ENCODE measurements at regions not wholly inside any gene's neighbourhood (a gene's known extent, or its start where the extent isn't known, plus 50 kb on each side); places are given as distances from the start of the nearest gene placed in this dataset.

DNA sequence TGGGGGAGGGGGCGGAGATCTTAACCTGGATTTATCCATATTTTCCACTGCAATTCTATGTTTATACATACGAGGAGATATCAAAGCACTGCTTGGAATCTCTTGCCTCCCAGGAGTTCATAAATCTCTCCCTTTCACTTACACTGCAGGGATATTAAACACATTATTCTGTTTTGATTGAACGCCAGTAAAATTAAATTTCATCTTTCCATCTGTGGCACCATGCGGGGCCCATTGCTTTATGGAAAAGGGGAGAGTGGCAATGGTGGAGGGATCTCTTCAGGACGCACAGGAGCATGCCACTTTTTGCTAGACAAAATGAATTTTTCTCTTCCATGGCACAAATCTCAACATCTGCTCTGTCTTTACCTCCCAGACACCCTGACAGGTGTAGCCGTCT, 648.0 kb upstream of the PLXNA2 start:
- no peak for DNase-seq (ENCODE audit: low read depth in 1 of 2, low spot score in 1 of 2)

DNA sequence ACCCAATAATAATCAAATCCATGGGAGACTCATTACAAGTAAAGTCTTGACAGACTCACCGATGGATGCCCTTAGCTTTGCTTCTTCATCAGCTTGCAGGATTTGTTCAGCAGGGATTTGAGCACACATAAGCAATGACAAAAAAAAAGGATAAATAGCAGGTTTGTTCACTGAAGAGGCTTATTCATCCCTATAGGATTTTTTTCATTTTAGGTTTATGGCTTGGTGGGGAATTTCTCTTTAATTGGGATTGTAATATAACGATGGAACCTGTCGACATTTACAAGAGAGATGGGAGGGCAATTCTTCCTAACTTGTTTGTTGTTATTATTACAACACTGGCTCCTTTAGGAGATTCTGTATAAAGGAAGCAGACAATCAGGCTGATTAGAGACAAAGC, 649.1 kb upstream of the PLXNA2 start:
- DNase-seq (ENCODE audit: low read depth in 1 of 2, low spot score in 1 of 2): no peak

DNA sequence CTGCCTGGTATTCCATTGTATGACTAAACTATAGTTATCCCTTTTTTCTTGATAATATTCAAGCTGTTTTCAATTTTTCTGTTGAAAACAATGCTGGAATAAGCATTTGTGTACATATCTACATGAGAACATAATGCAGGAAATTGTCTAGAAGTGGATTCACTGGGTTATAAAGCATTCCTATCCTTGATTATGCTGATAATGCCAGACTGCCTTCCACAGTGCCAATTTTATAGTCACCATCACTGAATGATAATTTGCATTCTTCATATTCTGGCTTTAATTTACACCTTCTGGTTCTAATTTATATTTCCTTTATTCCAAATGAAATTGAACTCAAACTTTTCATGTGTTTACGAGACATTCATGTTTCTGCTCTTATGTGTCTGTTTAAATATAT, 651.0 kb upstream of the PLXNA2 start:
- no peak for DNase-seq (ENCODE audit: low read depth in 1 of 2, low spot score in 1 of 2)

DNA sequence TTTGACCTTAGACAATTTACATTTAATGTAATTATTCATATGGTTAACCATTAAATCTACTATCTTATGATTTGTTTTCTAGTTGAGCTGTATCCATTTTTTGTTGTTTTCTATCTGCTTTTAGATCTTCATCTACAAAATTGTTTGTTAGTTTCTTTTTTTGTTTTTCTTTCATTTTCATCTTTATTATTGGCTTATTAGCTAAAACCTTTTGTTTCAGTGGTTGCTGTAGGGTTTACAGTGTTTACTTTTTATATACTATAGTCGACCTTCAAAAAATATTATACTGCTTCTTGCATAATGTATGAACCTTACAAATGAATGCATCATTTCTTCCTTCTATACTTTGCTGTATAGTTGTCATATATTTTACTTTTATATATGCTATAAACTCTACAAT, 651.6 kb upstream of the PLXNA2 start:
- DNase-seq (ENCODE audit: low read depth in 1 of 2, low spot score in 1 of 2): no peak

DNA sequence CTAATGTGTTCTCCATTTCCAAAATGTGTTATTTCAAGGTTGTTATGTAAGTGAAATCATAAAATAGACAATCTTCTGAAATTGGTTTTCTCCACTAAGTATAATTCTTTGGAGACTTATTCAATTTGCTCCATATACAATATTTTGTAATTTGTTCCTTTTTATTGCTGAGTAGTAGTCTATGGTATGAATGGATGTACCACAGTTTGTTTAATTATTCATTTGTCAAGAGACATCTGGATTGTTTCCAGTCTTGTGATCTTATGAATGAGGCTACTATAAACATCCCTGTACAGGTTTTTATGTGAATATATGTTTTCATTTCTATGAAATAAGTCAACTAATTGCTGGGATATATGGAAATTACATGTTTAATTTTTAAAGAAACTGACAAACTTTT, 652.6 kb upstream of the PLXNA2 start:
- DNase-seq (ENCODE audit: low read depth in 1 of 2, low spot score in 1 of 2): no peak

DNA sequence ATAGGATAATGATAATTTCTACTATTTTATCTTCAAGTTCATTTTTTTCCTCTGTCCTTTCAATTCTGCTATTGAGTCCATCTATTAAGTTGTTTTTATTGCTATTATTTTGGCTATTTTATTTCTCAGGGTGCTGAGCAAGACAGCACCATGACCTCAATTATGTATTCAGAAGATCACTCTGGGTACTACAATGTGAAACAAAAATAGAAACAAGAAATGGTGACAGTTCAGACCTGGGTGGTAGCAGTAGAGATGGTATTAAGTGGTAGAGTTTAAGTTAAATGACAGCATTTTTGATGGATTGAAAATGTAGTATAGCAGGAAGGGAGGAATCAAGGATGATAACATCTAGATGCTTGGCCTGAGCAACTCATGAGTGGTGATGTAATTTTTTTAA, 655.3 kb upstream of the PLXNA2 start:
- no peak for DNase-seq (ENCODE audit: low read depth in 1 of 2, low spot score in 1 of 2)

DNA sequence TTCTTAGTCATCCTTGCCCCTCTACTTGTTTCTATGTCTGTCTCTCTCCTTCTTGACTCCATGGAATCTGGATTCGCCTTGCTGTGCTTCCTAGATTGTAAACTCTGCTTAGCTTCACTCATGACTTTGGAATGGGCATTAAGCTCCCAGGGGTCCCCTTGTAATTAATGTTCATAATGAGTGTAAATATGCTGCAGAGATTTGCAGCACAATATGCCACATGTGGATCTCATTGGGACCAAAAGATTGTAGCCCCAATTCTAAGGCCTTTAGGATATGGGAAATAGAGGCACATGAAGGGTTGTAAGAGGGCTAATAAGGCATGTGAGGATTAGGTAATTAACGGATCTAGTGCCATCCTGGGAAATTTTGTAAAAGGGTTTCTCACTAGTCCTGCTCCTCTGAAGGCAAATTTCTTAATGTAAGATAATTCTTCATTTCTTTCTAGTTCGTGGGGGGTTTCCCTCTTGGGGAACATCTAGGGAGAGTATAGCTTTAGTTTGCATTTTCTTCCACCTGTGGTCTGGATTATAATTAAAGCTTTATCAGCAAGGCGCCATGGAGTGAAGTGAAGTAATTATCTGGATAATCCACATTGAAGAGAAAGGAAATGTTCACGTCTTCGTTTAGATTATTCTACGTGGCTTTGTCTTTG, 659.2 kb upstream of the PLXNA2 start:
- no peak for DNase-seq (ENCODE audit: low read depth in 1 of 2, low spot score in 1 of 2)

DNA sequence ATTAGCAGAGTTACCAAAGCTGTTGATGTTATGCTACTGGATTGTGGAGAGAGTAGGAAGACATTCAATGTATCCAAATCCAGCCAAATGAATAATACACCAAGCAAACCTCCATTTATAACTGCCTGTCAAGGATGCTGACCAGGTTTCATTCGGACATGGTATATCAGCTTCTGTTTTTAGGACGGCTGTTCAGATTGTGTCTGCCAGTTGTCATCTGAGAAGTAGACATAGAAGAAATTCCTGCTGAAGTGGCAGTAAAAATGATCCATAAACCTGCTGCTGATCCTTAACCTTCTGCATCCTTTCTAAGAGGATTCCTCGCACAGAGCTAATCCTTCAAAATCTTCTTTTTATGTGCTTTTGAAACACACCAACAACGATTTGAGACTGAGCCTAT, 663.6 kb upstream of the PLXNA2 start:
- no peak for DNase-seq (ENCODE audit: low read depth in 1 of 2, low spot score in 1 of 2)

DNA sequence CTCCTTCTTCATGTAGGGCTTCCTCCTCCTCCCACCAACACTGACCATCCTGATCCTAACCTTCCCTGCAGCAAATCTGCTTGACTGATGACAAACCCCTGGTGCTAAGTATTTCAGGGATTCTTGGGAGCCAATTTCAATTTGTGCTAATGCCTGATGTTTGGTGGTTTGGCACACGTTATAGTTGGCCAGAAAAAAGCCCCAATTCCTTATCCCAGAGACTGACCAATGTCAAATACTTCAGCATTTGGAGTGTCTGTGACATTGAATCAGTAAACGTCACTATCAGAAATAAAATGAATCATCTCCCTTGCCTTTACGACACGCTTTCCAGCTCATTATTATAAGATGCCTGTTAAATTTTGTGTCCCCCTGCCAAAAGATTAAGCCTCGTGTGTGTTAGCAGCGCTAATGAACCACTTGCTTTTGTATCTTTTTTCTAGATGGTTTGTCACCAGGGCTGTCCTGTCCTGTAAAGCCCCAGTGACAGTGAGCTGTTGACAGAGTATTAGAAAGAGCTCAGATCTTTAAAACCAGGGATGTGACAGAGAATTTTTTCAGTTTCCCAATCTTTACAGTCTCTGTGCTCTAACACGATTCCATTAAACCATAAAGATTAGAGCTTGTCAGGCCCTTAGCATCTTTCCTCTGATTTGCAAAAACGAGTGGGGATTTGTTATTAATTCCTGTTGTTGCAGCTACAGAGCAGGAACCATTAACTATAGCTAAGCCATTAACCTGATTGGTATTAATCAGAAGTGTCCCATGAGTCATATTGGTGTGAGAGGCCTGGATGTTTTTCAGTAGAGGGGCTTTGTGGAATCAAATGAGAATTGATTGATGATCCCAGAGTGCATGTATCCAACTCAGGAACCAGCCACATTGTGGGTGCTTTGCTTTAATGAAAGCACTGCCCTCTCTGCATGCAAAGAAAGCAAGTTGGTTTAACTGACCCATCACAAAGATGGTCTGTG, 665.1 kb upstream of the PLXNA2 start:
- DNase-seq (ENCODE audit: low read depth in 1 of 2, low spot score in 1 of 2): no peak

DNA sequence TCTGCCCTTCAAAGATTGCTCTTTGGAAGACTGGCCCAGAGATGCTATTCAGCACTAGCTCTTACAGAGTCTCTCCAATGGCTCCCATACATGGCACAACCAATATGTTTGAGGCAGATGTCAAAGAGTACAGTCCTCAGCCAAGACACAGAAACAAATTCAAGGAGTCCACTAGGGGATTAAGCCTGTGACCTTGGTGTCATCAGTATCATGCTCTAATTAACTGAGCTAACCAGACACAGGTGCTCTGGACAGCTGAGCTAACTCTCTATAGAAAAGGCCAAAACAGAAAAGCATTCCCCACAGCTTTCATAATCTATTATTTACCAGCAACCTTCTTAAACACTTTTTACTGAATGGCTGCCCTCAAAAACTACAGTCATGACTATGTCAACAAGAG, 666.0 kb upstream of the PLXNA2 start:
- DNase-seq (ENCODE audit: low read depth in 1 of 2, low spot score in 1 of 2): no peak

DNA sequence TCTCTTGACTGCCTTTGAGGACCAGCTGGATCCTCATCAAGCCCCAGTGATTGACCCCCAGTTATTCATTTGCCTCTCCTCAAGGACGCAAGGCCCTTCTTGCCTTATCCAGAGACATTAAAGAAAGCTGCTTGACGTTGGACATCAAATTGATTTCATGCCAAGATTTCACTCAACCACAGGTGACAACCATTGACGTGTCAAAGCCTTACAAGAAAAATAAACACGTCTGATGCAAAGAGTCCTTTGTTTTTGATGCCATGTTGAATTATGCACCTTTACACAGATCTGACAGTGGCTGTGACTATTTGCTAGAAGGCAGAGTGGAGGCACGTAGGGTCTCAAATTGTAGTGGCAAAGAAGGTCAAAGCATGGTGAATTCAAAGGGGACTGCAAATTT, 666.2 kb upstream of the CAMK1G start:
- DNase-seq (ENCODE audit: low read depth in 1 of 2, low spot score in 1 of 2): no peak

DNA sequence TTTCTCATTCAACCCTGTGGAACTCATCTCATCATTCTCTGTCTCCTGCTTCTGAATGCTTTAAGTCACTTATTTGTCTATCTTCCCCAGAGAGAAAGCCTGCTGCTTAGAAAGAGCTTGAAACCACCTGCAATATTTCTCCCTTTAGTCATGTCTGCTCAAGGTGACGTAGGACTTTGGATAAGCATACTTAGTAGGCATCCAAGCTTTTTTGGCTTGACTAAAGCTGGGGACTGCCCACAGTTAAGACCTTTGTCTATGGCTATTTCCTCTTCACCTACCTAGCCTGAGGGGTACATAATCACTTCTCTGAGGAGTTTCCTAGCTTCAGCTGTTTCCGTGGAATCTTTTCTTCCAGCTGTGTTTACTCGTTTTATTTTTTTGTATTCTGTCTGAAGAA, 665.8 kb upstream of the CAMK1G start:
- no peak for DNase-seq (ENCODE audit: low read depth in 1 of 2, low spot score in 1 of 2)

DNA sequence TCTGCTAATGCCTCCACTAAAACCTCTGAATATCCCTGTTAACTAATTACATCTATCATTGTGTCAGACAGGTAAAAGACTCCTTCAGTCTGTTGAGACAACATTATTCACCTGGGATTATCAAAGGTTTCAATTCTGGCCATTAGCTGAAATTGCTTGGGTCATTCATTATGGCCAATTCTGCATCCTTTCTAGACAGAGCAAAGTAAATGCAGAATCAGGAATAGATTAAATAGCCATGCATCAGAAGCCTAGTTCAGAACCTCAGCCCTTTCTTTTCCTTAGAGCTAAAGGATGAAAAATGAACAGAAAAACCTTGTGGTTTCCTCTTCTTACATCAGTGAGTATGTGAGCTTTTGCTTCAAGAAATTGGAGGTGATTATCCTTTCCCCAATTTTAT, 665.4 kb upstream of the CAMK1G start:
- DNase-seq (ENCODE audit: low read depth in 1 of 2, low spot score in 1 of 2): no peak

DNA sequence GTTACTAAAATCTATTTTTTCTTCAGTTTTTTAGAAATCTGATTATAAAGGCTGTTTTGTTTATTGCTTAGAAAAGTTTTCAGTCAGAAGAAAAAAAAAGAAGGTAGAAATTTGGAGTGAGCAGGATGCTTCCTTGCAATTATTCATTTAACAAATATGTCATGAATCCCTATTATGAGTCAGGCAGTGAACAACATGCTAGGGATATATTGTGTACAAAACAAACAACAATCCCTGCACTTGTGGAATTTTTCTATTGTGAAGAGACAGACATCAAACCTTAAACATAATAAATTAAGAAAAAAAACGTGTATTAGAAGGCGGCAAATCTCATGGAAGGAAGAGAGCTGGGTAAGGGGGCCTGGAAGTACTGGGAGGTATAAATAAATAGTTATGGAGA, 664.1 kb upstream of the CAMK1G start:
- DNase-seq (ENCODE audit: low read depth in 1 of 2, low spot score in 1 of 2): no peak

DNA sequence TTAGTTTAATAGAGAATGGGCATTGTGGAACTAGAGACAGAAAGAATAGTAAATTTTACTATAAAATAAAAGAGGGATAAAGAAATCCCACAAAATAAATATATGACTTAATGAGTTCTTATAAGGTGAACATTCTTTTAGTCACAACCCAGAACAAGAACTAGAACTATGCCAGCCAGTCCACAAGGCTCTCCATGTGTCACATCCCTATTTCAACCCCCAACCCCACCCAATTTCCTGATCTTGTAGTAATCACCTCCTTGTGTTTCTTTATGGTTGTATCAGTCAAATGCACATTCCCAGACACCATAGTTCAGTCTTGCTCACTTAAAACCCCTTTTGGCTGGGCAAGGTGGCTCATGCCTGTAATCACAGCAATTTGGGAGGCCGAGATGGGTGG, 662.3 kb upstream of the CAMK1G start:
- DNase-seq (ENCODE audit: low read depth in 1 of 2, low spot score in 1 of 2): no peak

DNA sequence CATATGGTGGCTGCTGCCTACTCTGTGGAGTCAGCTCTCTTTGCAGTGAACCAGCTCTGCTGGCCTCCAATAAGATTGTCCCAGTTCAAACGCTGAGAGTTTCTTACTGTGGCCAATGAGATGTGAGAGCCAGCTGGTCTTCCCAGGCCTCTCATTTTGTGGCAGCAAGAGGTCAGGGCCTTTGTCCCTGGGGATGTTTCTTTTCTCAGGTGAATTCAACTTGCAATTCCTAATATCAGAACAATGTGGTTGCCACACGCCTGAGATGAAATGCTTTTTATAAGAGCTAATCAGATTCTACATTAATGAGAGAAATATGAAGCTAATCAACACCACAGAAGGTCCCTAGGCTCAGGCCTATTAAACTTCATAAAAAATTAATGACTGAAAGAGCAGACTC, 660.1 kb upstream of the CAMK1G start:
- DNase-seq (ENCODE audit: low read depth in 1 of 2, low spot score in 1 of 2): no peak

DNA sequence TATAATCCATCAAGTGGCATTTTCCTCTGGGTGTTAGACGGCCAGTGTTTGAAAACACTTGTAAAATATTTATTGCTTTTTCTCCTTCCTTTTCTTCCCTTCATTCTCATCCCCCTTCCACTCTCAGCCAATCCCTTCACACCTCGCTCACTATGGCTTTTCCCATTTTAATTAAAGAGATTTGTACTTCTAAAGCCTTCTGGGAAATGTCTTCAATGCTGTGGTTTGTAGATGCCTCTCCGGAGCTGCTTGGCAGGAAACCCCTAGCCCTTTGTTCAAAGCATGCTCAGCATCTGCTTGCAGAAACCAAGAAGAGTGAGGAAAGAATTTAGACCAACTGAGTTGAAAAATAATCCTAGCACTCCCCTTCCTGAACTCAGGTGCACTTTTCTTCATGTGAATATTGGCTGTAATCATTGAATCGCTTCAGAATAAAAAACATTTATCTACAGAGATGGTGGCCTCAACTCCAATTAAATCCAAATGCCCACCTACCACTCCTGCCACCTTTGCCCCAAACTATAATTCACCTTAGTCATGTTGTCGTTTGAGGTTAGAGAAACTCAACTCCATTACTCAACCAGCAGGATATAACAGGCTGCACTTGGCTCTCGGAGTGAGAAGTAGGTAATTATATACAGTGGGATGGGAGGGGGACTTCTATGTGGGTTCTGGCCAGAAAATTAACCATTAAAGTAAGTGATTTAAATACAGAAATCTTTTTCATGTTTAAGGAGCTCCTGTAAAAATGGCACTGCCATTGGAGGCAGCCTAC, 659.4 kb upstream of the CAMK1G start:
- DNase-seq (ENCODE audit: low read depth in 1 of 2, low spot score in 1 of 2): no peak

DNA sequence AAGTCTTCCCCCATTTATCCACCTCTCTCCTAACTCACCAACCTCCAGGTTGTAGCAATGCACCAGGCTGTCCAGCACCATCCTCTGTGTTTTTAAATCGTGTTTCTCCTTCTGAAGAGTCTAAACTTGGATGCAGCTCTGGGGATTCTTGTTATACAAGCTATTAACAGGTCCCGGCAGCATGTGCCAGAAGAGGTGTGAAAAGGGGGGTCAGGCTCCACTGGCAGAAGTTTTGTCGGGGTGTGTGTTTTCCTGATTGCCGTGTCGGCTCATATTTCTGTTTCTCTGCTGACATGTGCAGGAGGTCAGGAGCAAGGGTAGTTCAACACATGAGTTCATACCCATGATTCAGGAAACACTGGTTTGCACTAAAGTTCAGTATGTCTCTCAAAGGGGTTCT, 658.6 kb upstream of the CAMK1G start:
- DNase-seq (ENCODE audit: low read depth in 1 of 2, low spot score in 1 of 2): no peak

DNA sequence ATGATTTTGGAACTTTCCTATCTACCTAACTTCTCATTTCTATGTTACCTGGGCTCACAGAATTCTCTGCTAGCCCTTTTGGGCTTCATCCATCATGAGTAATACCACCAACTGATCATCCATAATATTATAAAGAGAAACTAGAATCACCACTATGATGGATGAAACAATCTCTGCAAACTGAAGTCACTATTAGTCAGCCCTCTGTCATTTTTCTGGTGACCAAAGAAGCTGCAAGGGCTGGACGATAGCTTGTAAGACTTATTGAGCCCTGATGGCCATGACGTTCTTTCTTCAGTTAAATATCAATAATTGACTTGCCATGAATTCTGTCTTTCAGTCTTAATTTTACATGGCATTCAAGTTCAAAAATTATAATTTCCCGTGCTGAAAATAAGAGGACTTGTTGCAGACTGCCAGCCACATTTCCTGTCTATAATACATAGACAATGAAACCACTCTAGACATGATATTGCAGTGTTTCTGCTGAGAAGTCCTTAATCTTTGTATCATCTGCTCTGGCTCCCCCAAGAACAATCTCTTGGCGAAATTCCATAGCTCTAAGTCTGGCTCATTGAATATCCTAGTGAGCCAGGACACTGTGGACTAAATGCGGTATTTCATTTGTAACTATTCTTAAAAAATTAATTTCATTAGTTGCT, 655.0 kb upstream of the CAMK1G start:
- DNase-seq (ENCODE audit: low read depth in 1 of 2, low spot score in 1 of 2): no peak

DNA sequence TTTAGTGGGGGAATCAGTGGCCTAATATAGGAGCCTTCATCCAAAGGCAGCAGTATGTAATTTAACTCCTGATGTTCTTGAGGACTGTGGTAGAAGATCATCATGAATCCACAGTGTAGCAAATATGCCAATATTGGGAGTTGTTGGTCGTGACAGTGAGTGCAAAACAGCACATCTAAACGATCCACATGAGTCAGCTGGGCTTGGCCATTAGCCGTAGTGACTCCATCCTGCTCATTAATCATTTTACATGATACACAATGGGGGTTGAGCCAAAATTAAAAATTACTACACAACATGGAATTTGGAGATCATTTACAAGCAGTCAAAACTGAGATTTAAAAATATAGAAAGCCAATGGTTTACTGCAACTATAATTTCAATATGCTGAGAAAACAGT, 653.9 kb upstream of the CAMK1G start:
- no peak for DNase-seq (ENCODE audit: low read depth in 1 of 2, low spot score in 1 of 2)

DNA sequence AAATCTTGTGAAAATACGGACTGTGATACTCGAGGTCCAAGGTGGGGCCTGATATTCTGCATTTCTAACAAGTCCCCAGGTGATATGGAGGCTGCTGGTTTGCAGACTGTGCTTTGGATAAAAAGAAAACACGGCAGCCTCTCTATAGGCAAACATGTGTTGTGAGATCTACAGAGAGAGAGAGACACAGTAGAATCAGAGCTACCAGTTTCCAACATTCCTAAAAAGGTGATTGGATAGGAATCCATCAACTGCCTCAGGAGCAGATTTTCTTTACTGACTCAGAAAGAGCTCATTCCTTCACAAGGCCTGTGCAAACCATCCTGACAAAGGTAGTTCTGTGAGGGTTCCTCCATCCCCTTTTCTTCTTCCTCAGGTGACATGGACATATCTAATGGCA, 651.6 kb upstream of the CAMK1G start:
- DNase-seq (ENCODE audit: low read depth in 1 of 2, low spot score in 1 of 2): no peak
